AG04449 (cell line): ENCODE measurements at regions not wholly inside any gene's neighbourhood (a gene's known extent, or its start where the extent isn't known, plus 50 kb on each side); places are given as distances from the start of the nearest gene placed in this dataset.
"Not testable (repeated sequence)": the region's sequence is repeated elsewhere in the genome, so short reads cannot be mapped to it uniquely, and the experiment has no call there.

ENCODE experiments used
- CTCF ChIA-PET: fragments of 350-600 bp; formaldehyde crosslinking; extraction: SDS; loops from one replicate; lab custom pipeline; 2021; ENCODE audit warnings: antibody characterized with exemption; lab: Yijun Ruan, JAX
- POLR2A ChIA-PET: fragments of 400-600, 350-600 bp; formaldehyde crosslinking; extraction: SDS; loops from one replicate; lab custom pipeline; 2020; ENCODE audit warnings: antibody characterized with exemption, inconsistent platforms; lab: Yijun Ruan, JAX
- DNase-seq: peaks from one replicate; pipeline ENCODE4 v3.0.0-alpha.2; 2010; ENCODE audit warnings: low read depth, low spot score
- H3K4me3 ChIP-seq: 2 replicates; pipeline ENCODE4 v1.5.1; 2011; ENCODE audit warnings: low read depth, mild to moderate bottlenecking, control low read depth, low read length
- TF ChIP-seq, protein P1 (sequence below): IDR thresholded peaks from one replicate; pipeline ENCODE4 v1.5.1; 2011; ENCODE audit warnings: mild to moderate bottlenecking, moderate library complexity, low read length, control low read depth, inconsistent platforms; ENCODE audit not compliant: insufficient read depth; ENCODE audit errors: missing control alignments

GRCh38 chr12:115305275-115305674, 621.3 kb upstream of the TBX3 start:
- no peak overlapping the region for H3K4me3 ChIP-seq
- ChIA-PET POLR2A (no interaction called here), CTCF (interaction anchor here (1.1 kb wide), 1 partner anchor 10 kb away, joined by 3 read pairs; no protein-coding TSS in a partner anchor)
- no peak for DNase-seq
- TF ChIP-seq, protein P1, sequence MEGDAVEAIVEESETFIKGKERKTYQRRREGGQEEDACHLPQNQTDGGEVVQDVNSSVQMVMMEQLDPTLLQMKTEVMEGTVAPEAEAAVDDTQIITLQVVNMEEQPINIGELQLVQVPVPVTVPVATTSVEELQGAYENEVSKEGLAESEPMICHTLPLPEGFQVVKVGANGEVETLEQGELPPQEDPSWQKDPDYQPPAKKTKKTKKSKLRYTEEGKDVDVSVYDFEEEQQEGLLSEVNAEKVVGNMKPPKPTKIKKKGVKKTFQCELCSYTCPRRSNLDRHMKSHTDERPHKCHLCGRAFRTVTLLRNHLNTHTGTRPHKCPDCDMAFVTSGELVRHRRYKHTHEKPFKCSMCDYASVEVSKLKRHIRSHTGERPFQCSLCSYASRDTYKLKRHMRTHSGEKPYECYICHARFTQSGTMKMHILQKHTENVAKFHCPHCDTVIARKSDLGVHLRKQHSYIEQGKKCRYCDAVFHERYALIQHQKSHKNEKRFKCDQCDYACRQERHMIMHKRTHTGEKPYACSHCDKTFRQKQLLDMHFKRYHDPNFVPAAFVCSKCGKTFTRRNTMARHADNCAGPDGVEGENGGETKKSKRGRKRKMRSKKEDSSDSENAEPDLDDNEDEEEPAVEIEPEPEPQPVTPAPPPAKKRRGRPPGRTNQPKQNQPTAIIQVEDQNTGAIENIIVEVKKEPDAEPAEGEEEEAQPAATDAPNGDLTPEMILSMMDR, result no peak

DNA sequence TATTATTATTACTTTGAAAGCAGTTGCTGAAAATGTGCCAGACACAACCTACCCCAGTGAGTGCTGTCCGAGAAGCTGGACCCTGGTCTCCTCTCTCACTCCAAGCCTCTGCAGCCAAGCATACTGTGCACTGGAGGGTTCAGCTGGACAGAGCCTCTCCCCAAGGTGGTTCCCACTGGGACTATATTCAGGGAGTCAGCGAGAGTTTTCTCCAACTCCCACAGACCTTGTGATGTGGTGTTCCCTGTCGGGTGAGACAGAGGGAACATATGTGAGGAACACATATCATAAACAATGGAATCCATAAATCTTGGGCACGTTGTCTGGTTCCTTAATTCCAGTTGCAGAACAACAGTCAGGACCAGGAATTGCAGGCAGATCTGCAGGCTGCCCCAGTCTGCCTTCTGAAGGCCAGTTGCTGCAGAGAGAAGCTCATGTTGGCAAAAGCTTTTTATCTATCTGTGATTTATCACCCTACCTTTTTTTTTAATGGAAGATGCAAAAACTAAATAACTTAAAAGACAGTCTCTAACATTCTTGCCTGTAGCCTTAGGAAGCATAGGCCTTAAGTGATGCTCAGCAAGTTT, 619.8 kb upstream of the TBX3 start:
- no peak overlapping the region for H3K4me3 ChIP-seq
- ChIA-PET POLR2A (no interaction called here), CTCF (no interaction called here)
- TF ChIP-seq, protein P1, result no peak
- no peak for DNase-seq

GRCh38 chr12:115297445-115297844, 613.5 kb upstream of the TBX3 start:
- ChIA-PET CTCF (no interaction called here), POLR2A (no interaction called here)
- H3K4me3 ChIP-seq, result no peak overlapping the region
- TF ChIP-seq, protein P1, result no peak
- no peak for DNase-seq

DNA sequence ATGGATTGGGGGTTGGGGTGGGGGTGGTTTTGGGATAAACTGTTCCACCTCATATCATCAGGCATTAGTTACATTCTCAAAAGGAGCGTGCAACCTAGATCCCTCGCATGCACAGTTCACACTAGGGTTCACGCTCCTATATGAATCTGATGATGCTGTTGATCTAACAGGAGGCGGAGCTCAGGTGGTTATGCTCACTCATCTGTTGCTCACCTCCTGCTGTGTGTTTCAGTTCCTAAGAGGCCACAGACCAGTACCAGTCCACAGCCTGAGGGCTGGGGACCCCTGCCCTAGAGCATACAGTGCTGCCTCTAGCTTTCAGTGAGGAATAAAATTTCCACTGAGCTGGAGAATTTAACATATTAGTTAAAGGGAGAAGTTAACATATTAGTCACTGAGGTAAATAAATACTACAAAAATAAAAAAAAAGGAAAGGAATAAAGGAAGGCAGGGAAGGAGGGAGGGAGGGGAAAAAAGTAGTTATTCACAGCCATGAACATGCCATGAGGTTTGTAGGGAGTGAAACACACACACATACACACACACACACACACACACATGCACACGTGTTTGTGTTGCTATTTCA, 612.7 kb upstream of the TBX3 start:
- no peak overlapping the region for H3K4me3 ChIP-seq
- POLR2A ChIA-PET, result no interaction called here
- CTCF ChIA-PET, result no interaction called here
- TF ChIP-seq, protein P1, result no peak
- no peak for DNase-seq

- ChIA-PET POLR2A (no interaction called here), CTCF (no interaction called here)
- no peak overlapping the region for H3K4me3 ChIP-seq
- no peak for DNase-seq
- TF ChIP-seq, protein P1, result no peak
Observed at GRCh38 chr12:115295886-115296285, 611.9 kb upstream of the TBX3 start.

DNA sequence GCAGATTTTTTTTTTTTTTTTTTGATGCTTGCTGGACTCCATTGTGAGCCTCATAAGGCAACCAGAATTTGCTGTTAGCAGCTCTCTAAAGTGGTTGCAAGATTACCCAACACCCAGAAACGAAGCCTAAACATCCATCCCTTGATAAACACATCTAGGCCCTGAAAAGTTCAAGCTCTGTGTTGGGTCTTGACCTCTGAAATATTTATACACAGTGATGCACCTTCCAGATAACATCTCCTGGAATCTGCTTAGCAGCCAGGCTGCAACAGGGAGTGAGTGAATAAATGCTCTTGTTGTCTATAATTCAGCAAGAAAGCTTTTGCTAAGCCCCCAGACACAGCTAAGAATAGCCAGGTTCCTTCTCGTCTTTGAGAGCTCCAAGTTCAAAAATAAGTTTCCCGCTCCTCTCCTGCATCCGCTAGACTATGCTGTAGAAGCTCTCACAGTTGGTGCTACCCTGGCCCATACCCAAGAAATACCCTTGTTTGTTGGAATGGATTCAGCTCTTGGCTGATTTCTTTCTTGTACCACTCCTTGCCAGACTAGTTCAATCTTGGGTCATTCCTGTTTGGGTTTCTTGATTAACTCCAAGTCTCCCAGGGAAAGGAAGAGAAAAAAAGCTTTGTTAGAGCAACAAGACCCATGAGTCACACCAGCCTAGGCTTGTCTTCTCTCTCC, 610.6 kb upstream of the TBX3 start:
- CTCF ChIA-PET, result no interaction called here

DNA sequence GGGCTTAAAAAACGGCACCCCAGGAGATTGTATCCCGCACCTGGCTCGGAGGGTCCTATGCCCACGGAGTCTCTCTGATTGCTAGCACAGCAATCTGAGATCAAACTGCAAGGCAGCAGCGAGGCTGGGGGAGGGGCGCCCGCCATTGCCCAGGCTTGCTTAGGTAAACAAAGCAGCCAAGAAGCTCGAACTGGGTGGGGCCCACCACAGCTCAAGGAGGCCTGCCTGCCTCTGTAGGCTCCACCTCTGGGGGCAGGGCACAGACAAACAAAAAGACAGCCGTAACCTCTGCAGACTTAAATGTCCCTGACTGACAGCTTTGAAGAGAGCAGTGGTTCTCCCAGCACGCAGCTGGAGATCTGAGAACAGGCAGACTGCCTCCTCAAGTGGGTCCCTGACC, 601.5 kb upstream of the TBX3 start:
- POLR2A ChIA-PET, CTCF ChIA-PET, H3K4me3 ChIP-seq, DNase-seq: not testable (repeated sequence)

More for the DNA sequence above, 610.6 kb upstream of the TBX3 start:
- no peak overlapping the region for H3K4me3 ChIP-seq
- POLR2A ChIA-PET, result no interaction called here
- no peak for DNase-seq
- TF ChIP-seq, protein P1, result no peak
